ENCODE measurements at regions not wholly inside any gene's neighbourhood (a gene's known extent, or its start where the extent isn't known, plus 50 kb on each side); places are given as distances from the start of the nearest gene placed in this dataset.

DNA sequence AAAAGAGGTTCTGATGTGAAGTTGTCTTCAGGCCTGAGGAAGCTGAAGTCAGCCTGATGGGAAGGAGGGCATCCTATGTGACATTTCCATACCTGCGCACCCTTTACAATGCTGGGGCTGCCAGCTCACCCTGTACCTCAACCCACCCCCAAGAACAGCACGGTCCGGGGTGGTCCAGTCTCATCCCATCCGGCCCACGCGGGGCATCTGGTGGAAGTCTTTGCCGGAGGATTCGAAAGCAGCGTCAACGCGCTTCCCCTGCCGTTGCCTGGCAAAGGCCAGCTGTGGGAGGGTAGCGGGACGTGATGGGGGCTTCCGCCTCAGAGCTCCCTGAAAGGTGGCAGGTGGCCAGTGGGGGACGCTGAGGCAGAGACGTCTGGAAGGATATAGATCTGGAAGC, 113.6 kb upstream of the ANKRD30BL start:
- TF ChIP-seq CTCF (IDR thresholded peaks at IDR 0.05) = no peak
- no peak for TF ChIP-seq POLR2AphosphoS5 (IDR thresholded peaks at IDR 0.05)
- TF ChIP-seq POLR2A (IDR thresholded peaks at IDR 0.05) = no peak

Measured in gastroesophageal sphincter (tissue), 3 donors.